AG20443 (cell line): ENCODE measurements at regions not wholly inside any gene's neighbourhood (a gene's known extent, or its start where the extent isn't known, plus 50 kb on each side); places are given as distances from the start of the nearest gene placed in this dataset.

ENCODE experiments used
- DNase-seq: peaks from one replicate; pipeline ENCODE4 v3.0.0; 2012; ENCODE audit warnings: low spot score, mixed read lengths

- DNase-seq, result no peak
These were observed 947.9 kb upstream of the LRRN3 start for GRCh38 chr7:110142939-110143526.

GRCh38 chr7:110144599-110144998 is 946.3 kb upstream of the LRRN3 start:
- DNase-seq, result no peak

- DNase-seq, result no peak
These were observed 942.9 kb upstream of the LRRN3 start for GRCh38 chr7:110148054-110148453.

- no peak for DNase-seq
These were observed 937.7 kb upstream of the LRRN3 start for GRCh38 chr7:110153222-110153621.

GRCh38 chr7:110156511-110156910 is 934.4 kb upstream of the LRRN3 start:
- no peak for DNase-seq

- no peak for DNase-seq
These were observed 933.1 kb upstream of the LRRN3 start for GRCh38 chr7:110157631-110158362.

- DNase-seq, result no peak
These were observed 922.9 kb upstream of the LRRN3 start for GRCh38 chr7:110168010-110168409.

GRCh38 chr7:110170841-110171240 is 920.1 kb upstream of the LRRN3 start:
- DNase-seq, result no peak

- DNase-seq, result no peak
These were observed 913.5 kb upstream of the LRRN3 start for GRCh38 chr7:110177463-110177862.

- DNase-seq, result no peak
These were observed 911.9 kb upstream of the LRRN3 start for GRCh38 chr7:110179037-110179436.

GRCh38 chr7:110181768-110182167 is 909.2 kb upstream of the LRRN3 start:
- no peak for DNase-seq

- no peak for DNase-seq
These were observed 904.6 kb upstream of the LRRN3 start for GRCh38 chr7:110186334-110186733.

GRCh38 chr7:110187877-110188554 is 902.9 kb upstream of the LRRN3 start:
- DNase-seq, result no peak

- DNase-seq, result no peak
These were observed 886.4 kb upstream of the LRRN3 start for GRCh38 chr7:110204527-110204926.

- DNase-seq, result no peak
These were observed 885.0 kb upstream of the LRRN3 start for GRCh38 chr7:110205899-110206298.

- no peak for DNase-seq
These were observed 881.0 kb upstream of the LRRN3 start for GRCh38 chr7:110209884-110210283.

GRCh38 chr7:110210941-110211608 is 879.9 kb upstream of the LRRN3 start:
- DNase-seq, result no peak

GRCh38 chr7:110224643-110225042 is 866.3 kb upstream of the LRRN3 start:
- no peak for DNase-seq

GRCh38 chr7:110246118-110246517 is 844.8 kb upstream of the LRRN3 start:
- DNase-seq, result no peak

GRCh38 chr7:110253093-110253492 is 837.8 kb upstream of the LRRN3 start:
- no peak for DNase-seq

- no peak for DNase-seq
These were observed 833.3 kb upstream of the LRRN3 start for GRCh38 chr7:110257673-110258072.

- no peak for DNase-seq
These were observed 828.7 kb upstream of the LRRN3 start for GRCh38 chr7:110262251-110262650.

GRCh38 chr7:110264288-110264687 is 826.6 kb upstream of the LRRN3 start:
- no peak for DNase-seq
